SH-SY5Y (cell line): ENCODE measurements at regions not wholly inside any gene's neighbourhood (a gene's known extent, or its start where the extent isn't known, plus 50 kb on each side); places are given as distances from the start of the nearest gene placed in this dataset.

Experiments
- GATA2 ChIP-seq: IDR thresholded peaks from 2 replicates; pipeline ENCODE4 v1.6.1; 2011; ENCODE audit warnings: mild to moderate bottlenecking, low read depth, low read length
- GATA3 ChIP-seq: IDR thresholded peaks from 2 replicates; pipeline ENCODE4 v1.6.1; 2011; ENCODE audit warnings: low read depth, mild to moderate bottlenecking, low read length, moderate library complexity

GRCh38 chr5:136907371-136907770 is 542.0 kb upstream of the TRPC7 start:
- TF ChIP-seq GATA3 (no peak), GATA2 (no peak)
